OCI-LY7 (cell line): ENCODE measurements at regions not wholly inside any gene's neighbourhood (a gene's known extent, or its start where the extent isn't known, plus 50 kb on each side); places are given as distances from the start of the nearest gene placed in this dataset.

Experiments
- BruUV-seq: library from RNA; stranded (reverse); fragments of 400-500 nt; replicated peaks from 2 replicates; lab custom pipeline; 2021; lab: Mats Ljungman, UMichigan
- CTCF ChIA-PET: fragments of 300-600 bp; sonication (Branson Sonifier 250); formaldehyde crosslinking; loops from one replicate; lab custom pipeline; 2022; ENCODE audit warnings: antibody characterized with exemption; ENCODE audit not compliant: unreplicated experiment; lab: Charles Lee
- POLR2A ChIA-PET: fragments of 300-600 bp; sonication (Branson Sonifier 250); formaldehyde crosslinking; loops from one replicate; lab custom pipeline; 2022; ENCODE audit warnings: antibody characterized with exemption; lab: Charles Lee
- DNase-seq: peaks from one replicate; pipeline ENCODE4 v3.0.0-alpha.2; 2015; ENCODE audit warnings: low spot score
- H2AFZ ChIP-seq: fragments of 200-600 bp; sonication (generic), shearing (Covaris generic); 2 replicates; pipeline ENCODE4 v1.6.1; 2014; ENCODE audit warnings: mild to moderate bottlenecking, antibody characterized with exemption, low read length, moderate library complexity
- H3K27ac ChIP-seq: fragments of 200-600 bp; sonication (generic); 2 replicates; pipeline ENCODE4 v1.5.1; 2014; ENCODE audit warnings: mixed run types, low read depth, mild to moderate bottlenecking, moderate library complexity, low read length, inconsistent platforms; ENCODE audit not compliant: poor library complexity, severe bottlenecking
- H3K36me3 ChIP-seq: fragments of 200-600 bp; sonication (generic); 2 replicates; pipeline ENCODE4 v1.6.1; 2014; ENCODE audit warnings: mild to moderate bottlenecking, antibody characterized with exemption, low read length, moderate library complexity, mixed read lengths; ENCODE audit not compliant: insufficient read depth
- H3K4me1 ChIP-seq: fragments of 200-600 bp; sonication (generic); 2 replicates; pipeline ENCODE4 v1.5.1; 2014; ENCODE audit warnings: mild to moderate bottlenecking, low read length; ENCODE audit not compliant: insufficient read depth, poor library complexity, severe bottlenecking
- H3K4me2 ChIP-seq: fragments of 200-600 bp; sonication (generic); 2 replicates; pipeline ENCODE4 v1.6.1; 2014; ENCODE audit warnings: mild to moderate bottlenecking, low read length
- H3K4me3 ChIP-seq: fragments of 200-600 bp; sonication (generic); 2 replicates; pipeline ENCODE4 v1.5.1; 2014; ENCODE audit warnings: mild to moderate bottlenecking, low read depth, low read length; ENCODE audit not compliant: poor library complexity, severe bottlenecking
- H3K79me2 ChIP-seq: fragments of 200-600 bp; sonication (generic); 2 replicates; pipeline ENCODE4 v1.6.1; 2016; ENCODE audit warnings: low read depth, mild to moderate bottlenecking, low read length, moderate library complexity, mixed read lengths; ENCODE audit not compliant: insufficient read depth
- H3K9me2 ChIP-seq: fragments of 200-600 bp; sonication (generic); 2 replicates; pipeline ENCODE4 v1.6.1; 2016; ENCODE audit warnings: mild to moderate bottlenecking, low read length, mixed read lengths; ENCODE audit not compliant: insufficient read depth
- H3K9me3 ChIP-seq: fragments of 200-600 bp; sonication (generic); 2 replicates; pipeline ENCODE4 v1.6.1; 2014; ENCODE audit warnings: mild to moderate bottlenecking, mixed run types, low read length, mixed read lengths
- H4K20me1 ChIP-seq: fragments of 200-600 bp; sonication (generic); 2 replicates; pipeline ENCODE4 v1.6.1; 2014; ENCODE audit warnings: mild to moderate bottlenecking, antibody characterized with exemption, low read length, moderate library complexity, mixed read lengths; ENCODE audit not compliant: insufficient read depth
- CTCF ChIP-seq: fragments of 200-600 bp; sonication (generic); conservative IDR thresholded peaks from 2 replicates; pipeline ENCODE4 v1.5.1; 2014; ENCODE audit warnings: mild to moderate bottlenecking, antibody characterized with exemption, low read length, moderate library complexity, mixed read lengths
- EZH2phosphoT487 ChIP-seq: fragments of 200-600 bp; sonication (generic); IDR thresholded peaks from 2 replicates; pipeline ENCODE4 v1.6.1; 2018; ENCODE audit warnings: low read depth, borderline replicate concordance, mild to moderate bottlenecking, mixed run types, antibody characterized with exemption, low read length, moderate library complexity, mixed read lengths
- intact Hi-C: fragments of 100-400 bp; cut with micrococcal nuclease; formaldehyde crosslinking; loops from one replicate; pipeline ENCODE4 v1.10.0; 2022; ENCODE audit not compliant: unreplicated experiment

- H3K27ac ChIP-seq, result no peak overlapping the region
- ChIA-PET CTCF (no interaction called here), POLR2A (no interaction called here)
These were observed 309.0 kb upstream of the PTCHD4 start for GRCh38 chr6:48419992-48420391.

GRCh38 chr6:48417927-48418326 is 306.9 kb upstream of the PTCHD4 start:
- Histone ChIP-seq H3K9me3 (no peaks in the 10 kb centered on the region), H3K9me2 (no peaks in the 10 kb centered on the region), H4K20me1 (no peaks in the 10 kb centered on the region), H2AFZ (no peak overlapping the region), H3K4me1 (no peaks in the 10 kb centered on the region), H3K27ac (no peak overlapping the region), H3K4me3 (no peak overlapping the region), H3K4me2 (no peak overlapping the region), H3K79me2 (no peaks in the 10 kb centered on the region), H3K36me3 (no peaks in the 10 kb centered on the region)
- DNase-seq, result no peak
- BruUV-seq, result no TSS peak
- intact Hi-C loops, result no loop called here
- no peak for TF ChIP-seq CTCF
- TF ChIP-seq EZH2phosphoT487, result no peak
- ChIA-PET POLR2A (interaction anchor here (0.5 to 1.1 kb wide), 2 partner anchors 12 to 570 kb away, joined by 3 to 4 read pairs; no protein-coding TSS in a partner anchor), CTCF (no interaction called here)

More at GRCh38 chr6:48419992-48420391, 309.0 kb upstream of the PTCHD4 start:
- Histone ChIP-seq H3K4me1 (no peaks in the 10 kb centered on the region), H2AFZ (no peak overlapping the region), H3K36me3 (no peaks in the 10 kb centered on the region), H3K9me2 (no peaks in the 10 kb centered on the region), H3K4me2 (no peak overlapping the region), H3K79me2 (no peaks in the 10 kb centered on the region), H4K20me1 (no peaks in the 10 kb centered on the region), H3K4me3 (no peak overlapping the region), H3K9me3 (no peaks in the 10 kb centered on the region)
- no TSS peak for BruUV-seq
- intact Hi-C loops, result no loop called here
- no peak for DNase-seq
- TF ChIP-seq EZH2phosphoT487 (no peak), CTCF (no peak)

- H4K20me1 ChIP-seq, result no peaks in the 10 kb centered on the region
- ChIA-PET POLR2A (no interaction called here), CTCF (no interaction called here)
- DNase-seq, result no peak
- H3K36me3 ChIP-seq, result no peaks in the 10 kb centered on the region
- H3K9me2 ChIP-seq, result no peaks in the 10 kb centered on the region
- no peak overlapping the region for H3K27ac ChIP-seq
- no peaks in the 10 kb centered on the region for H3K9me3 ChIP-seq
- H2AFZ ChIP-seq, result no peak overlapping the region
- TF ChIP-seq CTCF (no peak), EZH2phosphoT487 (no peak)
- H3K4me1 ChIP-seq, result no peaks in the 10 kb centered on the region
- no peak overlapping the region for H3K4me3 ChIP-seq
- intact Hi-C loops, result no loop called here
- no peaks in the 10 kb centered on the region for H3K79me2 ChIP-seq
- BruUV-seq, result no TSS peak
- no peak overlapping the region for H3K4me2 ChIP-seq
These were observed 301.7 kb upstream of the PTCHD4 start for GRCh38 chr6:48412656-48413055.
